ENCODE measurements at regions not wholly inside any gene's neighbourhood (a gene's known extent, or its start where the extent isn't known, plus 50 kb on each side); places are given as distances from the start of the nearest gene placed in this dataset.

GRCh38 chr1:14039582-14040430, 339.8 kb downstream of the PRDM2 start:
- no peak for DNase-seq (ENCODE audit: low read depth)

DNA sequence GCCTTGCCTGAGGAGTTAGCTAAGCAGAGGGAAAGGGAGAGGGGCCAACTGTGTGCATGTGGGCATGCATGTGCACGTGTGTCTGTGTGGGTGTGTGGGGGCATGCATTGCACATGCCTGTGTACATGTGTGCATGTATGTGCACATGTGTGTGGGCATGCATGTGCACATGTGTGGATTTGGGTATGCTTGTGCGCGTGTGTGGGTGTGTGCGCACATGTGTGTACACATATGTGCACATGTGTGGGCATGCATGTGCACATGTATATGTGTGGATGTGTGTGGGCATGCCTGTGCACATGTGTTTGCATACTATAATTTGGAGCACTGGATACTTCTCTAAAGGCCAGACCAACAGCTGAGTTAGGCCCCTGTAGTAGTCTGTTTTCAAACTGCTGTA, 350.0 kb downstream of the PRDM2 start:
- no peak for DNase-seq (ENCODE audit: low read depth)

DNA sequence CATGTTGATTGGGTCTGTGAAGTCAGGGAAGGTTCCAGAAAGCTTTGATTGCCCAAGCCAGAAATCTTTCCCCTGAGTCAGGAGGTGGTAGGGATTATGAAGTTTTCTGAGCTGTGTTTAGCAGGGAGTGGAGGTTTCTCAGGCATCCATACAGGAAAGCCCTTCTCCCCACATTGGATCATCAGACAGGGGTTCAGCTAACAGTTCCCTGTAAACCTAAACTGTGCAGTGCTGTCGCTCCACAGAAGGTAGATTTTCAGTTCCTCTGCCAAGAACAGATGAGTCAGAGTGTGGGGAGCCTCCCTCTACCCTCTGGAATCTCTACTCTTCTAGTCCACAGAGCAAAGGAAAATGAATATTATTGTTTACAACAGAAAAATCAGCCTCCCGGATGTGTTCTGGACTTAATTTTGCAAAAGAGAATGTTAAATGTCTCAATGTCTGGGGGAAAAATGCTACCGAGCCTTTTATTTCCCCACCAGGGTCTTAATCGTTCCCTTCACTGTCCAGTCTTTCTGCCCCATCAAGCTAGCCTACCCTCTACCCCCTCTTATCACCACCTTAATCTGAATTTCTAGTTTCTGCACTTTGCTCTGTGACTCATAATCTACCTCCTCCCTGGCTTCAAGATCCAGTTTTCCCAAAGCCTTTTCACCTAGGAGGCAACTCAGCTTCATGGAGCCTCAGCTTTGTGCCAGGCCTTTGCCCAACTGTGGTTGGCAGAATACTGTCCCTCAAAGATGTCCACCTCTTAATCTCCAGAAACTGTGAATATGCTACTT, 355.6 kb downstream of the PRDM2 start:
- DNase-seq (ENCODE audit: low read depth), result no peak

- DNase-seq (ENCODE audit: low read depth), result no peak
Observed at GRCh38 chr1:14057640-14058039, 357.7 kb downstream of the PRDM2 start.

DNA sequence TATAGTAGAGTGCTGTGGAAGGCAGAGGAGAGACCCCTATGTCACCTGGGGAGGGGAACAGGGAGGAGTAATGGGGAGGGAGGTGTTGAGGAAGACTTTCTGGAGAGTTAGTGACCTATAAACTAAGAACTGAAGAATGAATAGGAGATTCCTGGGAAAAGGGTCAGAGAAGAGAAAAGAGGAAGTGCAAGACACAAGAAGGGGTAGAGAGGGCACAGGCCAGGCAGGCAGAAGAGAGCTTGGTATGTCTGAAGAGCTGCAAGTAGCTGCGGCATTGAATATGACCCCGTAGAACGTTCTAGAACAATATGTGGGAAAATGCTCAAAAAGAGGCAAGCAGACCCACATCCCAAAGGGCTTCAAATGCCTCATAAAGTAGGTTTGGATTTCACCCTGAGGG, 361.2 kb downstream of the PRDM2 start:
- no peak for DNase-seq (ENCODE audit: low read depth)

GRCh38 chr1:14061722-14062121, 361.7 kb downstream of the PRDM2 start:
- DNase-seq (ENCODE audit: low read depth), result no peak

DNA sequence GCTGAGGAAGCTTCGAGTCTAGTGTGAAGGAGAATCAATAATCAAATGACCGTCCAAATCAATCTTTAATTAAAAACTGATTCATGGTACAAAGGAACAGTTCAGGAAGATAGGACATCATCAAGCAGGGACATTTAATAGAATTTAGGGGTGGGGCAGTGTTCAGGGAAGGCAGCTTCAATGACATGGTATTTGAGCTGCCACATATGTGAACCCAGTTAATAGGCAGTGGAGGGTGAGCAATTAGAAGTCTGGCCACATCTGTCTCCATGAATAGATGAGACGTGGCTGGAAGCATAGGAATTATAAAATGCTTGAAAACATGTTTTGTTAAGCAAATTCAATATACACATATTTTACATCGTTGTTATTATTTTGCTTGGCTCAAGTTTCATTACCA, 362.7 kb downstream of the PRDM2 start:
- no peak for DNase-seq (ENCODE audit: low read depth)

- DNase-seq (ENCODE audit: low read depth), result no peak
Observed at GRCh38 chr1:14064649-14065442, 364.9 kb downstream of the PRDM2 start.

- DNase-seq (ENCODE audit: low read depth), result no peak
Observed at GRCh38 chr1:14065486-14065885, 365.5 kb downstream of the PRDM2 start.

GRCh38 chr1:14067036-14067435, 367.0 kb downstream of the PRDM2 start:
- DNase-seq (ENCODE audit: low read depth), result no peak

DNA sequence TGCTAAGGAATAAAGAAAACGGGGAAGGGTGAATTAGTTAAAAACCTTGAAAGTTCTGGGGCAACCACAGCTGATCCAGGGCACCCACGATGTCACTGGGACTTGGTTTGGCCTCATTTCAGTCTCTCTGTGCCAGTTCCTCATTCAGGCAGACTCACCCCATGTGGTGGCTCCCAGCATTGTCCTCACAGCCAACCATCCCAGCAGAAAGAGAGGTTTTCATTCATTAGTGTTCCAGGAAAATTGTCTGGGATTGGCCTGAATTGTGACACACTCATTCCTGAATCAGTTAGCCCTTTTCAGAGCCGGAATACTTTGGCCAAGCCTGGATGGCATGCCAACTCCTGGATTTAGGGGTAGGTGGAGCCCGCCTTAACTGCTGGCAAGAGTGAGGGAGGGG, 367.7 kb downstream of the PRDM2 start:
- DNase-seq (ENCODE audit: low read depth), result no peak

DNA sequence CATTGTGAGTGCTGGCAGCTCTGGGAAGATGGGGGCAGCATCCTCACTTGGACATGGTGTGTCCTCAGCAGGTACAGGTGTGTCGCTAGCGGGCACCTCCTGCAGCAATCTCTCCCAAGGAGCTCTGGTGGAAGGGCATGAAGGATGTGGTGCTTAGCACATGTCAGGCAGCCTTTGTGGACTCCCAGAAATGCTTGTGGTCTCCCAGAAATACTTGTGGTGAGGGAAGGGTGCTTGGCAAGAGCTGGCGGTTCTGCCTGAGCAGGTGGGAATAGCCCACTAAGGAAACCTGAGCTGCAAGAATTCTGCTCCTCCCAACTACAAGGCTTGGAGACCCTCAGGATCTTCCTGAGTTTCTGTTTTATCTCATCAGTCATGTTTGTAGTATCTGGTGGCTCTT, 371.6 kb downstream of the PRDM2 start:
- no peak for DNase-seq (ENCODE audit: low read depth)

DNA sequence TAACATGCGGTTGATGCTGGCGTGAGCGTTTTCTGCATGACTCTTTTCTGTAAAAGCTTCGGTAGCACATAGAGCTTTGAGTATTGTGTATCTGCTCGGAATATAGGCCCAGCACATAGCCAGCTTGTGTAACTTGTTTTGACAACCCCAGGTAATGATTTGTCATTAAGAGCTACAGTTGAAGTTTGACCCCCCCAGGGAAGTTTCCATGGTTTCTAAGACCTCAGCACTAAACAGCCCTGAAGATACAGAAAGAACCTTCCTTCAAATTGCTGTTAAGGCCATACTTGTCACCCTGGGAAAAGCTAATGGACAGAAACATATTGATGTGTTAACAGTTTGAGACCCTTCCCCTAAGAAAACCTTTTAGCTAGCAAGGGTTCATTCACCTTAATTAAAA, 380.7 kb downstream of the PRDM2 start:
- DNase-seq (ENCODE audit: low read depth), result no peak

DNA sequence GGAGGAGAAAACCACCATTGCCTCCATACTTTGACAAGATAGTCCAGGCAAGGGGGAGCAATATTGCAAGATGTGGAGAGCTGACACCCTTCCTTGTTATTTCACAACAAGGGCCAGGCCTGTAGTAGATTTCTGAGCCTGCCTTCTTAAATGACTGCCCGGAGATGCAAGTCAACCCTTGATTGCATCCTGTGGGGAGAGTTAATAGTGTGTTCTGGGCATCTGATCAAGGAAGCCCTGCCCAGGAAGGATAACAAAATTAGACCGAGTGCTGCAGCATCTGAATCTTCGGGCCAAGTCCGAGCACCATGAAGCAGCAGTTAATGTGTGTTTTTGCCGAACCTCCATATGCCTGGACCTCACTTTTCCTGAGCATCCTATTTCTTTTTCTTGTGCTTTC, 382.3 kb downstream of the PRDM2 start:
- DNase-seq (ENCODE audit: low read depth), result no peak

DNA sequence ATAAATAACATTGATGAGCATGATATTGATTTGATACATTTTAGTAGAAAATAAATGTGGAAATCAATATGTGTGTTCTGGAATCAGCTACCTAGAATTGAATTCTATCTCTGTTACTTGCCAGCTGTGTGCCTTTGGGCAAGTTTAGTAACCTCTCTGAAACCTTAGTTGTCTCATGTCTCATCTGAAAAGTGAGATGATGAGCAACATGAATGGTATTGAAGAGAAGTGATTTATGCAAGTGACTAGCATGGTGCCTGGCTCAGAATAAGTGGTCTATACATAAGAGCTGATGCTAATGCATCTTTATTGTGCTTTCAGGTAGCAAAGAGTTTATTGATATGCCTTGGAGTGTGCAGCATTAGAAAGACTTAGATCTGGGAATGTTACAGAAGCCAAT, 383.3 kb downstream of the PRDM2 start:
- DNase-seq (ENCODE audit: low read depth), result no peak

- DNase-seq (ENCODE audit: low read depth), result no peak
Observed at GRCh38 chr1:14083706-14084105, 383.7 kb downstream of the PRDM2 start.

GRCh38 chr1:14090062-14090461, 390.1 kb downstream of the PRDM2 start:
- no peak for DNase-seq (ENCODE audit: low read depth)

- DNase-seq (ENCODE audit: low read depth), result no peak
Observed at GRCh38 chr1:14090531-14090930, 390.5 kb downstream of the PRDM2 start.

- no peak for DNase-seq (ENCODE audit: low read depth)
Observed at GRCh38 chr1:14094611-14095400, 394.8 kb downstream of the PRDM2 start.

- DNase-seq (ENCODE audit: low read depth), result no peak
Observed at GRCh38 chr1:14098294-14098913, 398.4 kb downstream of the PRDM2 start.

DNA sequence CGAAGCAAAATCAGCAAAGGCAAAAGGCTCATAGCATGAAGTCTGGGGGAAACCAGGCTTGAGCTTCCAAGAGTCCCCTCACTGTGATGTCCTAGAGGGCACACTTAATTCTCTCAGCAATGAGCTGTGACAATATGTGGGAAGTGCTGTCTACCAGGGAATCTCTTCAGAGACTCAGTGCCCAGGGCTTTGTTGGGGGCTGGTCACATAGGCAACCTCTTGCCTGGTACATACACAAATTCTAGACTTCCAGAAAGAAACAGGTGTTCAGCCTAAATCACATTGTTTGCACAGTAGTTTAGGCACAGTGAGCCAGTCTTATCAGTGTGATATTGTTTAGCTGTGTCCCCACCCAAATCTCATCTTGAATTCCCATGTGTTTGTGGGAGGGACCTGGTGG, 400.5 kb downstream of the PRDM2 start:
- DNase-seq (ENCODE audit: low read depth), result no peak
